KMS-11 (cell line): ENCODE measurements at regions not wholly inside any gene's neighbourhood (a gene's known extent, or its start where the extent isn't known, plus 50 kb on each side); places are given as distances from the start of the nearest gene placed in this dataset.
"Not testable (repeated sequence)": the region's sequence is repeated elsewhere in the genome, so short reads cannot be mapped to it uniquely, and the experiment has no call there.

Experiments used
- H2AFZ ChIP-seq: fragments of 200-600 bp; sonication (generic); 2 replicates; pipeline ENCODE4 v1.6.1; 2016; ENCODE audit warnings: antibody characterized with exemption, mixed run types, low read depth
- H3K27ac ChIP-seq: fragments of 200-600 bp; sonication (generic); 2 replicates; pipeline ENCODE4 v1.6.1; 2016; ENCODE audit warnings: mild to moderate bottlenecking, mixed run types
- H3K27me3 ChIP-seq: fragments of 200-600 bp; sonication (generic); 2 replicates; pipeline ENCODE4 v1.6.1; 2017; ENCODE audit warnings: mild to moderate bottlenecking, low read depth, mixed run types, moderate library complexity; ENCODE audit not compliant: insufficient read depth
- H3K36me3 ChIP-seq: fragments of 200-600 bp; sonication (generic); 2 replicates; pipeline ENCODE4 v1.6.1; 2017; ENCODE audit warnings: mild to moderate bottlenecking, mixed run types; ENCODE audit not compliant: insufficient read depth
- H3K4me1 ChIP-seq: fragments of 200-600 bp; sonication (generic); 2 replicates; pipeline ENCODE4 v1.6.1; 2016; ENCODE audit warnings: mild to moderate bottlenecking, low read depth, mixed run types; ENCODE audit not compliant: poor library complexity, severe bottlenecking
- H3K4me2 ChIP-seq: fragments of 200-600 bp; sonication (generic); 2 replicates; pipeline ENCODE4 v1.7.0; 2016; ENCODE audit warnings: mild to moderate bottlenecking, mixed run types
- H3K4me3 ChIP-seq: fragments of 200-600 bp; sonication (generic); IDR thresholded peaks from 2 replicates; pipeline ENCODE4 v1.6.1; 2017; ENCODE audit warnings: low read depth, low read length, mixed read lengths; ENCODE audit not compliant: insufficient read depth
- H3K79me2 ChIP-seq: fragments of 200-600 bp; sonication (generic); 2 replicates; pipeline ENCODE4 v1.6.1; 2016; ENCODE audit warnings: low read depth, mixed run types; ENCODE audit not compliant: insufficient read depth
- H3K9ac ChIP-seq: fragments of 200-600 bp; sonication (generic); 2 replicates; pipeline ENCODE4 v1.6.1; 2016; ENCODE audit warnings: mild to moderate bottlenecking, mixed run types
- H4K20me1 ChIP-seq: fragments of 200-600 bp; sonication (generic); 2 replicates; pipeline ENCODE4 v1.6.1; 2016; ENCODE audit warnings: mild to moderate bottlenecking, mixed run types; ENCODE audit not compliant: insufficient read depth
- CTCF ChIP-seq: fragments of 200-600 bp; sonication (generic); conservative IDR thresholded peaks from 2 replicates; pipeline ENCODE4 v1.6.1; 2017; ENCODE audit warnings: low read depth, mild to moderate bottlenecking, antibody characterized with exemption, low read length, moderate library complexity, mixed read lengths

DNA sequence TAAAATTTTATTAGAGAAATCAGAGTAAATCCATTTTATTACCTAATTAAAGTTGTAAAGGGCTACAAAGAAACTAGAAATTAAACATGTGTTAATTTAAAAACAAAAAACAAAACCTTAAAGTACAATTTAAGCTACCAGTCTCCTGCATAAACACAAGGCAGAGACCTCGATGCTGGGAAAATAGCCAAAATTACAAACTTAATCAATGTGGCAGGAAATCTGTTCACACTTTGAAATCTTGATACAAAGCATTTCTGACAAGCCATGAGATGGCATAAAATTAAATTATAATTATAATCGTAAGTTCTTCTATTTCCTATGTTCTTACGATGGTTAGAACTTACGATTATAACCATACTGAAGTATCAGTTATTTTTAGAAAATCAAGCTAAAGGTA is 158.0 kb upstream of the FREM1 start:
- Histone ChIP-seq H3K4me1 (no peaks in the 10 kb centered on the region), H4K20me1 (no peaks in the 10 kb centered on the region), H3K36me3 (no peaks in the 10 kb centered on the region), H3K4me3 (no peak overlapping the region), H3K79me2 (no peaks in the 10 kb centered on the region), H3K9ac (no peak overlapping the region), H3K4me2 (no peak overlapping the region), H3K27ac (no peak overlapping the region), H2AFZ (no peak overlapping the region), H3K27me3 (no peaks in the 10 kb centered on the region)
- TF ChIP-seq CTCF: no peak

- TF ChIP-seq CTCF: no peak
- no peaks in the 10 kb centered on the region for H3K4me1 ChIP-seq
- H3K9ac ChIP-seq: no peak overlapping the region
- no peaks in the 10 kb centered on the region for H3K36me3 ChIP-seq
- no peak overlapping the region for H3K4me2 ChIP-seq
- H3K27me3 ChIP-seq: no peaks in the 10 kb centered on the region
- H2AFZ ChIP-seq: no peak overlapping the region
- no peak overlapping the region for H3K4me3 ChIP-seq
- H4K20me1 ChIP-seq: no peaks in the 10 kb centered on the region
- no peak overlapping the region for H3K27ac ChIP-seq
- no peaks in the 10 kb centered on the region for H3K79me2 ChIP-seq
Observed at GRCh38 chr9:15059003-15059402, 148.8 kb upstream of the FREM1 start.

DNA sequence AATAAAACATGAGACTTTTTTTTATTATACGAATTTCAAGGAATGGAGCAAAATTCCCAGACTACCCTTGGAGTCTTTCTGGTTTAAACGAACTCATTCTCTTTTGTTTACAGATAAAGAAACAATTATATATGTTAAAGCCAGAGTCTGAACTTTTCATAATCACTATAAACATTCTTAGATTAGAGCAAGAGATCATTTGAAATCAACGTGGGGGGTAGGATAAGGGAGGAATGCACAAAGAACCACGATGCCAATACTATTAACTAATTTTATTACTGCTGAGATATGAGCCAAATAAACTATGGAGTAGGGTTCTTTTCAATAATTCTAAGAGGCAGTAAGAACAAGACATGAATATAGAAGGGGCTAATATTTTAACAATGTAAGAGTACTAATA is 148.0 kb upstream of the FREM1 start:
- no peak for TF ChIP-seq CTCF
- H3K36me3 ChIP-seq: no peaks in the 10 kb centered on the region
- no peaks in the 10 kb centered on the region for H3K27me3 ChIP-seq
- H3K79me2 ChIP-seq: no peaks in the 10 kb centered on the region
- no peaks in the 10 kb centered on the region for H3K4me1 ChIP-seq
- H3K4me2 ChIP-seq: no peak overlapping the region
- H3K27ac ChIP-seq: no peak overlapping the region
- no peak overlapping the region for H2AFZ ChIP-seq
- no peak overlapping the region for H3K4me3 ChIP-seq
- no peak overlapping the region for H3K9ac ChIP-seq
- no peaks in the 10 kb centered on the region for H4K20me1 ChIP-seq

DNA sequence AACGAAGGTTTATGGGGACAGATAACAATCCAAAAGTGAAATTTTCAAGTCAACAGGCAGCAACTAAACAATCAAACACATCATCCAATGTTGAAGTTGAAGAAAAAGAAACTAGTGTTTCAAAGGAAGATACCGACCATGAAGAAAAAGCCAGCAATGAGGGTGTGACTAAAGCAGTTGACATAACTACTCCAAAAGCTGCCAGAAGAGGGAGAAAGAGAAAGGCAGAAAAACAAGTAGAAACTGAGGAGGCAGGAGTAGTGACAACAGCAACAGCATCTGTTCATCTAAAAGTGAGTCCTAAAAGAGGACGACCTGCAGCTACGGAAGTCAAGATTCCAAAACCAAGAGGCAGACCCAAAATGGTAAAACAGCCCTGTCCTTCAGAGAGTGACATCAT is 145.1 kb upstream of the FREM1 start:
- H3K27me3 ChIP-seq, H4K20me1 ChIP-seq, H3K4me2 ChIP-seq, H3K4me1 ChIP-seq, H3K27ac ChIP-seq, H3K79me2 ChIP-seq, H3K4me3 ChIP-seq, H3K9ac ChIP-seq, H3K36me3 ChIP-seq, H2AFZ ChIP-seq: not testable (repeated sequence)

- no peak overlapping the region for H3K4me3 ChIP-seq
- no peak for TF ChIP-seq CTCF
- H3K4me2 ChIP-seq: no peak overlapping the region
- H3K36me3 ChIP-seq: no peaks in the 10 kb centered on the region
- no peaks in the 10 kb centered on the region for H3K4me1 ChIP-seq
- H3K27ac ChIP-seq: no peak overlapping the region
- H4K20me1 ChIP-seq: no peaks in the 10 kb centered on the region
- no peaks in the 10 kb centered on the region for H3K79me2 ChIP-seq
- no peaks in the 10 kb centered on the region for H3K27me3 ChIP-seq
- no peak overlapping the region for H2AFZ ChIP-seq
- H3K9ac ChIP-seq: no peak overlapping the region
Observed at GRCh38 chr9:15048772-15049171, 138.5 kb upstream of the FREM1 start.
